SK-N-SH (cell line): ENCODE measurements at regions not wholly inside any gene's neighbourhood (a gene's known extent, or its start where the extent isn't known, plus 50 kb on each side); places are given as distances from the start of the nearest gene placed in this dataset.
A peak's percentile ranks its signal among the peaks of the same experiment; 100 is the strongest.

Source experiments
- CTCF ChIA-PET: fragments of 300-600, 350-600 bp; formaldehyde crosslinking; extraction: SDS; loops from one replicate; lab custom pipeline; 2021; lab: Yijun Ruan, JAX
- POLR2A ChIA-PET: fragments of 350-600 bp; sonication (Branson Sonifier 250); formaldehyde crosslinking; extraction: SDS; loops from one replicate; lab custom pipeline; 2020; ENCODE audit warnings: antibody characterized with exemption, inconsistent platforms; lab: Yijun Ruan, JAX
- DNase-seq: peaks from one replicate; pipeline ENCODE4 v3.0.0; 2012
- H2AFZ ChIP-seq: fragments of 200-600 bp; sonication (generic); 2 replicates; pipeline ENCODE4 v1.8.1; 2016; ENCODE audit warnings: antibody characterized with exemption, mild to moderate bottlenecking, low read depth
- H3F3A ChIP-seq: fragments of 200-600 bp; sonication (generic); replicated peaks from 2 replicates; pipeline ENCODE3; 2016; ENCODE audit warnings: antibody characterized with exemption, mild to moderate bottlenecking; ENCODE audit not compliant: insufficient read depth
- H3K27ac ChIP-seq, 2 experiments: fragments of 200-500 bp in 1 of 2; fragments of 200-600 bp in 1 of 2; sonication (Bioruptor generic) in 1 of 2; sonication (generic), shearing (Covaris generic) in 1 of 2; 2 replicates each; pipeline versions ENCODE4 v1.5.1 to v1.6.1; 2014 to 2016; ENCODE audit warnings: low read depth in 2 of 2, inconsistent platforms in 1 of 2, low read length in 1 of 2, mild to moderate bottlenecking in 1 of 2, mixed read lengths in 1 of 2
- H3K27me3 ChIP-seq: fragments of 200-600 bp; sonication (generic), shearing (Covaris generic); 2 replicates; pipeline ENCODE4 v1.6.1; 2016; ENCODE audit warnings: mixed run types; ENCODE audit not compliant: insufficient read depth
- H3K36me3 ChIP-seq, 2 experiments: fragments of 200-500 bp in 1 of 2; fragments of 200-600 bp in 1 of 2; sonication (Bioruptor generic) in 1 of 2; sonication (generic) in 1 of 2; replicated peaks in 1 of 2; 2 replicates each; pipeline versions ENCODE3 to v1.5.1; 2014 to 2016; ENCODE audit warnings: low read length in 1 of 2, mild to moderate bottlenecking in 1 of 2; ENCODE audit not compliant: insufficient read depth in 2 of 2, control insufficient read depth in 1 of 2
- H3K4me1 ChIP-seq, 2 experiments: fragments of 200-500 bp in 1 of 2; fragments of 200-600 bp in 1 of 2; sonication (Bioruptor generic) in 1 of 2; sonication (generic), shearing (Covaris generic) in 1 of 2; 2 replicates each; pipeline versions ENCODE4 v1.5.1 to v1.6.1; 2014 to 2016; ENCODE audit warnings: low read depth in 1 of 2, low read length in 1 of 2, mixed run types in 1 of 2; ENCODE audit not compliant: insufficient read depth in 2 of 2, control insufficient read depth in 1 of 2
- H3K4me2 ChIP-seq: fragments of 200-600 bp; sonication (generic), shearing (Covaris generic); 2 replicates; pipeline ENCODE4 v1.6.1; 2017; ENCODE audit warnings: mixed run types
- H3K4me3 ChIP-seq, 2 experiments: fragments of 200-500 bp in 1 of 2; fragments of 200-600 bp in 1 of 2; sonication (Bioruptor generic) in 1 of 2; sonication (generic), shearing (Covaris generic) in 1 of 2; 2 replicates each; pipeline versions ENCODE4 v1.5.1 to v1.8.1; 2014 to 2016; ENCODE audit warnings: low read depth in 2 of 2, inconsistent platforms in 1 of 2, low read length in 1 of 2, mild to moderate bottlenecking in 1 of 2, mixed read lengths in 1 of 2, moderate library complexity in 1 of 2
- H3K79me2 ChIP-seq: fragments of 200-600 bp; sonication (generic); 2 replicates; pipeline ENCODE4 v1.8.1; 2017; ENCODE audit warnings: mild to moderate bottlenecking; ENCODE audit not compliant: insufficient read depth
- H3K9ac ChIP-seq: fragments of 200-600 bp; sonication (generic); 2 replicates; pipeline ENCODE4 v1.6.1; 2017; ENCODE audit warnings: mixed run types
- H3K9me2 ChIP-seq: fragments of 200-600 bp; sonication (generic); 2 replicates; pipeline ENCODE4 v1.6.1; 2017; ENCODE audit warnings: mixed run types
- H3K9me3 ChIP-seq: fragments of 200-600 bp; sonication (generic); 2 replicates; pipeline ENCODE4 v1.6.1; 2017; ENCODE audit warnings: mixed run types, mild to moderate bottlenecking, moderate library complexity
- H4K20me1 ChIP-seq: fragments of 200-600 bp; sonication (generic); 2 replicates; pipeline ENCODE4 v1.6.1; 2017; ENCODE audit warnings: mild to moderate bottlenecking, mixed run types; ENCODE audit not compliant: insufficient read depth
- ELF1 ChIP-seq: IDR thresholded peaks from 2 replicates; pipeline ENCODE4 v1.4.0; 2012
- EP300 ChIP-seq, 2 experiments: IDR thresholded peaks; 2 replicates each; pipeline versions ENCODE4 v1.4.0 to v1.6.1; 2012; ENCODE audit warnings: borderline replicate concordance in 1 of 2, low read depth in 1 of 2, low read length in 1 of 2
- FOSL2 ChIP-seq: IDR thresholded peaks from 2 replicates; pipeline ENCODE4 v1.4.0; 2012; ENCODE audit warnings: low read depth, mild to moderate bottlenecking, moderate library complexity, borderline replicate concordance
- FOXM1 ChIP-seq: IDR thresholded peaks from 2 replicates; pipeline ENCODE4 v1.4.0; 2012; ENCODE audit warnings: low read depth, mild to moderate bottlenecking
- JUND ChIP-seq: IDR thresholded peaks from 2 replicates; pipeline ENCODE4 v1.4.0; 2012
- MEF2A ChIP-seq: IDR thresholded peaks from 2 replicates; pipeline ENCODE4 v1.4.0; 2012; ENCODE audit warnings: low read depth, borderline replicate concordance
- NFIC ChIP-seq: IDR thresholded peaks from 2 replicates; pipeline ENCODE4 v1.4.0; 2012; ENCODE audit warnings: borderline replicate concordance
- RAD21 ChIP-seq: IDR thresholded peaks from 2 replicates; pipeline ENCODE4 v1.6.1; 2012; ENCODE audit warnings: mild to moderate bottlenecking, low read length
- RXRA ChIP-seq: IDR thresholded peaks from 2 replicates; pipeline ENCODE4 v1.4.0; 2012; ENCODE audit warnings: low read depth, mild to moderate bottlenecking, borderline replicate concordance
- SIN3A ChIP-seq: IDR thresholded peaks from 2 replicates; pipeline ENCODE4 v1.6.1; 2012; ENCODE audit warnings: low read depth, mild to moderate bottlenecking, low read length, moderate library complexity, borderline replicate concordance
- TAF1 ChIP-seq: IDR thresholded peaks from 2 replicates; pipeline ENCODE4 v1.6.1; 2012; ENCODE audit warnings: low read depth, mild to moderate bottlenecking, low read length, moderate library complexity, borderline replicate concordance
- TEAD4 ChIP-seq: IDR thresholded peaks from 2 replicates; pipeline ENCODE4 v1.4.0; 2012; ENCODE audit warnings: mild to moderate bottlenecking, borderline replicate concordance; ENCODE audit not compliant: insufficient read depth
- USF2 ChIP-seq: fragments of 150-350 bp; IDR thresholded peaks from 2 replicates; pipeline ENCODE4 v1.6.1; 2017; ENCODE audit warnings: antibody characterized with exemption, low read length, low read depth, borderline replicate concordance
- YY1 ChIP-seq: IDR thresholded peaks from 2 replicates; pipeline ENCODE4 v1.4.0; 2012; ENCODE audit warnings: low read depth, mild to moderate bottlenecking
- WGBS: methylation state at CpG from one replicate; pipeline ENCODE4 v1.1.6; 2017; ENCODE audit warnings: low lambda C conversion rate; 5-methylcytosine and 5-hydroxymethylcytosine counted together
- TF ChIP-seq, protein P1 (sequence below): IDR thresholded peaks from 2 replicates; pipeline ENCODE4; 2012

DNA sequence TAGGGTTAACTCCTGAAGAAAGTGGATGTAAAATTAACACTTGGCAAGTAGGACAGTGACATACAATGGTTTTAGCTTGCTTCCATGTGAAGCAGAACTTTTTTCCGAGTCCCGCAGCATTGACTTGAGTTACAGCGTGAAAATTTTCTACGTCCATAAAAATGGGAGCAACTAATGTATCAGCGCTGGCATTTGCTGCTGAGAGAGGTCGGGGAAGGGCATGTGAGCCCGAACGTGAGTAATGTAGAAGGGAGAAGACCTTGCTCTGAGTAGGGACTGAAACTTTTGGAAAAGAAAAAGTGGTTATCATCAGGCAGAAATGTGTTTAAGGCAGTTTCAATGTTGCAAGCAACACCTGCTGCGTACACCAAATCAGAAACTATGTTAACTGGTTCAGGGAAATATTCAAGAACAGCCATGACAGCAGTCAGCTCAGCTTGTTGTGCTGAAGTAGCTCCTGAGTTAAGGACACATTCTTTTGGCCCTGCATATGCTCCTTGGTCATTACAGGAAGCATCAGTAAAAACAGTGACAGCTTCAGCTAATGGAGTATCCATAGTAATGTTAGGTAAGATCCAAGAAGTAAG lies 70.9 kb upstream of the ARL4D start:
- Histone ChIP-seq H2AFZ (no peak overlapping the region), H3K4me2 (no peak overlapping the region), H3K9me3 (no peaks in the 10 kb centered on the region), H3K79me2 (no peaks in the 10 kb centered on the region), H3K27ac (no peak overlapping the region), H3K36me3 (no peaks in the 10 kb centered on the region), H3K9me2 (no peaks in the 10 kb centered on the region), H3K9ac (no peak overlapping the region), H3F3A (peaks cover 2% of the 10 kb centered on the region), H3K4me3 (no peak overlapping the region), H3K4me1 (no peaks in the 10 kb centered on the region; a peak in 1 of 4 replicates), H3K27me3 (no peaks in the 10 kb centered on the region), H4K20me1 (no peaks in the 10 kb centered on the region)
- ChIA-PET POLR2A (interaction anchor here (0.8 kb wide), 1 partner anchor 40 kb away, joined by 3 read pairs; no protein-coding TSS in a partner anchor), CTCF (interaction anchor here (1.1 kb wide), 1 partner anchor 11 kb away, joined by 4 read pairs; no protein-coding TSS in a partner anchor)
- DNase-seq: no peak
- no peak for TF ChIP-seq ELF1
- 92% methylated on average over 9 of the region's 9 CpGs for WGBS

DNA sequence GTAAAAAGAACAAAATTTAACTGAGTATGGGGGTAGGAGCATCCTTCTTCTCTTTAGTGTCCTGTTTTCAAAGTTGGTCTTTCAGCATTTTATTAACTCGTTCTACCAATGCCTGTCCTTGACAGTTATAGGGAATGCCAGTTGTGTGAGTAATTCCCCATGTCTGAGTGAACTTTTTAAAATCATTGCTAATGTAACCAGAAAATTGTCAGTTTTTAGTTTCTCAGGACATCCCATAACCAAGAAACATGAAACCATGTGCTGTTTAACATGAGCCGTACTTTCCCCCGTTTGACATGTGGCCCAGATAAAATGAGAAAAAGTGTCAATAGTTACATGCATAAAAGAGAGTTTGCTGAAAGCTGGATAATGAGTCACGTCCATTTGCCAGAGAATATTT lies 71.4 kb upstream of the ARL4D start:
- Histone ChIP-seq H3K4me1 (no peaks in the 10 kb centered on the region; a peak in 1 of 4 replicates), H3K9ac (no peak overlapping the region), H3F3A (peaks cover 2% of the 10 kb centered on the region), H3K79me2 (no peaks in the 10 kb centered on the region), H3K27me3 (no peaks in the 10 kb centered on the region), H2AFZ (no peak overlapping the region), H3K9me3 (no peaks in the 10 kb centered on the region), H3K27ac (no peak overlapping the region), H3K9me2 (no peaks in the 10 kb centered on the region)
- ChIA-PET POLR2A (no interaction called here), CTCF (no interaction called here)
- TF ChIP-seq USF2: no peak
- TF ChIP-seq JUND: 0 out of 2 replicates have a peak, but pooled peaks have one; percentile 5
- peak; percentile 9; the same call in 1 of the 2 replicates for TF ChIP-seq FOSL2
- TF ChIP-seq, protein P1, sequence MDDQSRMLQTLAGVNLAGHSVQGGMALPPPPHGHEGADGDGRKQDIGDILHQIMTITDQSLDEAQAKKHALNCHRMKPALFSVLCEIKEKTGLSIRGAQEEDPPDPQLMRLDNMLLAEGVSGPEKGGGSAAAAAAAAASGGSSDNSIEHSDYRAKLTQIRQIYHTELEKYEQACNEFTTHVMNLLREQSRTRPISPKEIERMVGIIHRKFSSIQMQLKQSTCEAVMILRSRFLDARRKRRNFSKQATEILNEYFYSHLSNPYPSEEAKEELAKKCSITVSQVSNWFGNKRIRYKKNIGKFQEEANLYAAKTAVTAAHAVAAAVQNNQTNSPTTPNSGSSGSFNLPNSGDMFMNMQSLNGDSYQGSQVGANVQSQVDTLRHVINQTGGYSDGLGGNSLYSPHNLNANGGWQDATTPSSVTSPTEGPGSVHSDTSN: peak; percentile 26; the same call in 1 of the 2 replicates
- TF ChIP-seq, all 33 proteins: peak for 3
- WGBS: 64% methylated on average over 4 of the region's 4 CpGs
- H3K36me3 ChIP-seq: no peaks in the 10 kb centered on the region
- H3K4me3 ChIP-seq: 0 out of 4 replicates have a peak overlapping the region, but pooled peaks of 1 of the 2 experiments have one; percentile 5
- no peaks in the 10 kb centered on the region for H4K20me1 ChIP-seq
- DNase-seq: no peak
- peak overlapping the region; percentile 34; the same call in 1 of the 2 replicates for H3K4me2 ChIP-seq

DNA sequence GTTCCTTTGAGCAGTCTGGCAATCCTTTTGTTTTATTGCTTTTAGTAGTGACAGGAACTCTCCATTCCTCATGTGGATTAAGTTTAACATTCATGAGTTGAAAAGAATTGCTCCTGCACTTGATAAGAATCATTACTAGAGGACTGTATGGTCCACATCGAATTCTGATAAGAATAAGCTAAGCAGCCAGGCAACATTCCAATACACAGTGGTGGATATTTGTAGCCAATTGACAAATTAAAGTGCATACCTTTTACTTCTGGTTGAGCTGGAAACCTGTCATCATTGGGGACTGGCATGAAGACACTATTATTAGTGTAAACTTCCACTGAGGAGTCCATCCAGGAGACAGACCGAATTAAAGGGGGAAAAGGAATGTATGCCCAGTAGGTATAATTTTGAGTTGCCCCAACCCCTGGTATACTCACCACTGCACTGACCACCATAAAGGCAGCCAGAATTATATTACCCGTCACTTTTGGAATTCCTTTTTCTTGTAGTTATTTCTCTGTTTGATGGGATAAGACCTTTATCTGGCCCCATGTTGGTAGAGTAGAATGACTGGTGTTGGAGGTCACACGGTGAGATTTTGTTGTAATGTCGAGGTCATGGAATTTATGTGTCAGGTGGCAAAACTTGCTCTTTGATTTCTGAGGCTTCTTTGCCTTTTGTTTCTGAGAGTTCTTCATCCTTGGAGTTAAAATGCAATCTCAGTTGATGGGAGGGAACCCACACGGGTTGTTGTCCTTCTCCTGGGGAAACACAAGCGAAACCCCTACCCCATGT lies 72.1 kb upstream of the ARL4D start:
- Histone ChIP-seq H3K4me1 (no peaks in the 10 kb centered on the region; a peak in 1 of 4 replicates), H3K27ac (no peak overlapping the region), H2AFZ (no peak overlapping the region), H3F3A (peaks cover 2% of the 10 kb centered on the region), H3K36me3 (no peaks in the 10 kb centered on the region), H3K9me3 (no peaks in the 10 kb centered on the region), H3K4me3 (0 out of 4 replicates have a peak overlapping the region, but pooled peaks of 1 of the 2 experiments have one; percentile 5), H4K20me1 (no peaks in the 10 kb centered on the region), H3K9me2 (no peaks in the 10 kb centered on the region), H3K79me2 (no peaks in the 10 kb centered on the region), H3K27me3 (no peaks in the 10 kb centered on the region), H3K4me2 (peak overlapping the region; percentile 34; the same call in 1 of the 2 replicates), H3K9ac (no peak overlapping the region)
- TF ChIP-seq TAF1: no peak
- TF ChIP-seq ELF1: no peak
- TF ChIP-seq RXRA: no peak
- TF ChIP-seq NFIC: no peak
- TF ChIP-seq SIN3A: no peak
- TF ChIP-seq TEAD4: no peak
- TF ChIP-seq YY1: no peak
- TF ChIP-seq FOXM1: no peak
- TF ChIP-seq RAD21: no peak
- no peak for TF ChIP-seq EP300 (IDR thresholded peaks at IDR 0.05; ENCODE audit: borderline replicate concordance in 1 of 2, low read depth in 1 of 2, low read length in 1 of 2)
- TF ChIP-seq, protein P1: no peak
- no peak for TF ChIP-seq MEF2A
- DNase-seq: no peak
- ChIA-PET POLR2A (interaction anchor here (1.3 kb wide), 1 partner anchor 35 kb away, joined by 5 read pairs; no protein-coding TSS in a partner anchor), CTCF (interaction anchor here (1.1 to 2.7 kb wide), 3 partner anchors 8 to 15 kb away, joined by 3 to 14 read pairs (median 3); no protein-coding TSS in a partner anchor)
- WGBS: 76% methylated on average over 7 of the region's 7 CpGs
